ENCODE measurements at regions not wholly inside any gene's neighbourhood (a gene's known extent, or its start where the extent isn't known, plus 50 kb on each side); places are given as distances from the start of the nearest gene placed in this dataset.
A peak's percentile ranks its signal among the peaks of the same experiment; 100 is the strongest.
"Not testable (repeated sequence)": the region's sequence is repeated elsewhere in the genome, so short reads cannot be mapped to it uniquely, and the experiment has no call there.

DNA sequence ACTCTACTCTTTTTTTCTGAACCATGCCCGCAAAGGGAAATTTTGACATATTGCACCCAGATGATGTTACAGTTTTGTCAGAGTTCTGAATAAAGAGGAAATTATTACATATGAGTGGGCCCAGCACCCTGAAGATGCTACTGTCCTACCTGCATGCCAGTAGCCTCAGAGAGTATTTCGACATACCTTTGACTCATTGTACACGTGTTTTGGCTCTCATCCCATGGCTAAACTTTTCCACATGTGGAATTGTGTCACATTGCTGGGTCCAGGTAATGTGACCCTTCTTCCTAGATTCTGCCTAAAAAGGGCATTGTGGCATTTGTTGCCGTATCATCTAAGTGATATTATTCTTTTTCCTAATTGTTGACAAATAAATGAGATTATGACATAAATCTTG, 175.7 kb upstream of the BPY2B start:
- H3K36me3 ChIP-seq; H3K4me3 ChIP-seq; H3K27me3 ChIP-seq; H3K27ac ChIP-seq; H3K4me1 ChIP-seq; H3K9me3 ChIP-seq; intact Hi-C loops (cut with DNase I); ATAC-seq; DNase-seq: not testable (repeated sequence)
- no CpG with 5 or more reads among the region's 4 CpGs for WGBS, 4 donors

DNA sequence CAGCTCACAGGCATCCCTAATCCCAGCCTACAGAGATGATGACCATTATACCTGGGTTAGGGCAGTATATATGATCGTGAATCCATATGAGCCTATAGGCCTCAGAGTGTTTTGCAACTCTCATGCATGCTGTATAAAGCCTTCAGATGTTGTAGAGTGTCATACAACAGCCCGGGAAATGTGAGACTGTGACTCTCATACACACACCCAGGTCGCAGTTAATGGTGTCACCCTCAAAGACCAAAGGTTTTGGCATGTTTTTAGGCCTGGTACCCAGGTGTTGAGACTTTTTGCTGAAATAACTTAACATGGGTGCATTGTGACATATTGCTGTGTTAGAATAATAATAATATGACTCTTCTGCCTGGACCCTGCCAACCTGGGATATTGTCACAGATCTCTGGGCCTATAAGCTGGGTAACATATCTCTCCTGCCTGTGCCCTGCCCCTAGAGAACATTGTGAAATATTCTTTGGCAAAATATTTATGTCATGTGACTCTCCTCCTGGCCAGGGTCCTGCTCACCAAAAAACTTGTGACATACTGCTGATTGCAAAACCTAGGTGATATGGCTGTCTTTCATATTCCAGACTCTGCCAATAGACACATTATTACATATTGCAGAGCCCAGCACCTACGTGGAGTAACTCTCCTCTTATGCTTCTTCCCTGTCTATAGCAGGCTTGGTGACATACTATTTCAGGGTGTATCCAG, 165.1 kb upstream of the BPY2B start:
- ATAC-seq; H3K27me3 ChIP-seq; DNase-seq; H3K27ac ChIP-seq; H3K4me1 ChIP-seq; H3K36me3 ChIP-seq; H3K4me3 ChIP-seq; intact Hi-C loops (cut with DNase I); H3K9me3 ChIP-seq: not testable (repeated sequence)
- no CpG with 5 or more reads among the region's 4 CpGs for WGBS, 4 donors

DNA sequence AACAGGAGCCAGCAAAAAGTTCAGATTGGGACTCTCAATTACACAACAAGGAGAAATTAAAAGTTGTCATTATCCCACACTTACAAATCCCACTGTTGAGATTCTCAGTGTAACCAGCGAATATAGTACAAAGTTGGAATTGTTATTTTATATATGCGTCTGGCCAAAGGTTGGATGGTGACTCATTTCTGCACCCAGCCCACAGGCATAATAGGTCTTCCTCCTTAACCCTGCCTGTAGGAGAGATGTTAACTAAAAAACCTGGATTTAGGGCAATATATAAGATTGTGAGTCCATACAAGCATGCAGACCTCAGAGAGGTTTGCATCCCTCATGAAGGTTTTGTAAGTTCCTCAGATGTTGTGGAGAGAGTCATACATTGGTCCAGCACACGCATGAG, 160.2 kb upstream of the BPY2B start:
- intact Hi-C loops (cut with DNase I); H3K27ac ChIP-seq; DNase-seq; H3K9me3 ChIP-seq; H3K4me1 ChIP-seq; ATAC-seq; H3K27me3 ChIP-seq; H3K4me3 ChIP-seq; H3K36me3 ChIP-seq: not testable (repeated sequence)
- WGBS, 4 donors, result no CpG with 5 or more reads among the region's 3 CpGs

GRCh38 chrY:24458161-24458560, 159.6 kb upstream of the BPY2B start:
- H3K4me1 ChIP-seq; H3K4me3 ChIP-seq; H3K36me3 ChIP-seq; H3K27ac ChIP-seq; H3K27me3 ChIP-seq; H3K9me3 ChIP-seq; intact Hi-C loops (cut with DNase I); DNase-seq: not testable (repeated sequence)
- ATAC-seq, result peak in 1 of 4 donors; percentile 33
- no CpG with 5 or more reads among the region's 5 CpGs for WGBS, 4 donors

- H3K27ac ChIP-seq; H3K27me3 ChIP-seq; H3K36me3 ChIP-seq; H3K4me3 ChIP-seq; intact Hi-C loops (cut with DNase I); H3K4me1 ChIP-seq; H3K9me3 ChIP-seq; DNase-seq: not testable (repeated sequence)
- ATAC-seq, result peak in 2 of 4 donors; percentile 87 to 89
Measured at GRCh38 chrY:24462338-24462737, 155.5 kb upstream of the BPY2B start.
